Posterior vena cava (tissue), 2 donors: ENCODE measurements at regions not wholly inside any gene's neighbourhood (a gene's known extent, or its start where the extent isn't known, plus 50 kb on each side); places are given as distances from the start of the nearest gene placed in this dataset.
"Not testable (repeated sequence)": the region's sequence is repeated elsewhere in the genome, so short reads cannot be mapped to it uniquely, and the experiment has no call there.

Source experiments
- DNase-seq: peaks from one replicate; pipeline ENCODE4 v3.0.0-alpha.2; 2020; ENCODE audit warnings: low spot score
- intact Hi-C, 2 donors: fragments of 100-400 bp; cut with DNase I; formaldehyde crosslinking; loops; one replicate each; pipeline versions ENCODE4 v1.14.1 to v1.14.2; 2022 to 2023
- donor health status: DM: yes; HTN: yes; CAD: no.
- donor health status: DM: yes; HTN: yes; CAD: no.

DNA sequence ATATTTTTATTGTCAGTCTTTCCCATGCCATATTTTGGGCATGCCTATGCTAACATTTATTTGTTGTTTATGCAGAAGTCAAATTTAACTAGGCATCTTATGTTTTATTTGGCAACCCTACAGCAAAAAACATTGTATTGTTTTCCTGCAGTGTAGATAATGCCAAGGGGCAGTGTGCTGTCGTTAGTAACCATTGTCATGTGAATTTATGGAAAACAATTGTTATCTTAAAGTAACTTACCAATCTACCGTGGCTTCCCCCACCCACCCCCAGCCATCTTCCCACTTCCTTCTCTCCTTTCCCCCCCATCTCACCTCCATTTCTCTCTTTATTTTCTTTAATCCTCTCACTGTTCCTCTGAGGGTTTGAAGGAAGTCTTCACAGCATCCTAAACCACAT is 370.5 kb downstream of the ACTR3B start:
- intact Hi-C loops: no loop called here

DNA sequence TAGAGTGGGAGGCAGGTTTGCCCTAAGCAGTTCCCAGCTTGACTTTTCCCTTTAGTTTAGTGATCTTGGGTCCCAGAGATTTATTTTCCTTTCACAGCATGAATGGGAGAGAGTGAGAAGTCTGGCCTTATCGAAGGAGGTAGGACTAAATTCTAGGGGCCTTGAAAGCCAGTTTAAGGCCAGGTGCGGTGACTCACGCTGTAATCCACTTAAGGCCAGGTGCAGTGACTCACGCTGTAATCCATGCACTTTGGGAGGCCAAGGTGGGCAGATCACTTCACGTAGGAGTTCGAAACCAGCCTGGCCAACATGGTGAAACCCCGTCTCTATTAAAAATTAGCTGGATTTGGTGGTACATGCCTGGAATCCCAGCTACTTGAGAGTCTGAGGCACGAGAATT is 392.2 kb downstream of the ACTR3B start:
- DNase-seq: no peak
- intact Hi-C loops: no loop called here

More for the DNA sequence above, 370.5 kb downstream of the ACTR3B start:
- no peak for DNase-seq

DNA sequence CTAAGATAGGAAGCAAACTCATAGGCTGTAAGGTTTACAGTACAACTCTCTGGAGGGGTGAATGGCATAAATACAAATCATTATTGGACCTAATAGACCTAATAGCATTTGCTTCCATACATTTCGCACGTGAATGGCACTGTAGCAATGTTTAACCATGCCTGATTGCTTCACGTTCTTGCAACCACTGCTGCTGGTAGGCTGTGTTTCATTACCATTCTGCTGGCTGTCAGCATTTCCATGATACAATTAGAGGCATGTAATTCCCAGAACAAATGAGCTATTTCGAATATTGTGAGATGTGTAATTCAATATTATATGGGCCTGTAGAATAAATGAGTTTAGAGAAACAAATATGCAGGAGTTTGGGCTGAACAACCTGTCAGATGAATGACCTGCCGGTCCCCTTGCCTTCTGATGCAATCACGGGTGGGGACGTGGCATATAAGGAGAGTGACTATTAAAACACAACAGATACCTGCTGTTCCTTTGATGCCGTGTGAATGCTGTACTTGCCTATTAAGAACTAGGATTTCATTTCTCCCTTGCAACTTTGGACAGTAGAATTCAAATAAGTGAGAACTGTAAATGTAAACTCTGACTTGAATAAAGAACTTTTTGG is 393.4 kb downstream of the ACTR3B start:
- intact Hi-C loops: no loop called here
- no peak for DNase-seq

DNA sequence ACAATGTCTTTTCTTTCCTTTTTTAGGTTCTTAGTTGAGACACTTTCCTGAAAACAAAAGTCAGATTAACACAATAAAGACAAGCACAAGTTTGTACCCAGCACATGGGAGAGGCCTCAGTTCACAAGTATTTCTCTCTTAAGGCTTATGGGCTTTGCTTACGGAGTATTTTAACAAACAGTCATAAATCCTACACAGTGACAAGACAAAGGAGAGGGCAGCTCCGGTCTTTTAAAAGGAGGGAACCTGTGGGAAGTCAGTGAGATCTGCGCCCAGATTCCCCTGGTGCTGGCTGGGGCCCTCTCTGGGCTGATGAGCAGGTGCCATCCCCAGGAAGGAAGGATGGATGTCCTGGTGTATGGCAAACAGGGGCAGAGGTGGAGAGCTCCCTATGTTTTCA is 398.6 kb downstream of the ACTR3B start:
- no peak for DNase-seq
- intact Hi-C loops: no loop called here

DNA sequence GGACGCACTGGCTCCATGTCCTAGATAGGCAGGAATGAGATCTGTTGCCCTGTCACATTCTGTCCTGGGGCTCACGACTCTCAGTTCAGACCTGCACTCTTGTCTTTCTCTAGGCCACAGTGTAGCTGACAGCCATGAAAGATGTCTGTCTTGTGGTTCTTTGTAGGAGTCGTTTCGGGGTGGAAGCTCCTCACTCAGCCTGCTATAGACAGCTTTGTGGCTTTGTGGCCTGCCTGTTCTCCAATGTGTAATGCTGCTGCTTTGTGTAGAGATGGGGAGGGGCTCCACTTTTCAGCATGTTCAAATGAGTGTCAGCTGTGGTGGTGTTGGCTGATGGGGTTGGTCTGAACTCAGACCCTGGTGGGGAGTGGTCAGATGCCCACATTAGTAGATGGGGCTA is 410.7 kb downstream of the ACTR3B start:
- DNase-seq: no peak
- intact Hi-C loops: no loop called here

DNA sequence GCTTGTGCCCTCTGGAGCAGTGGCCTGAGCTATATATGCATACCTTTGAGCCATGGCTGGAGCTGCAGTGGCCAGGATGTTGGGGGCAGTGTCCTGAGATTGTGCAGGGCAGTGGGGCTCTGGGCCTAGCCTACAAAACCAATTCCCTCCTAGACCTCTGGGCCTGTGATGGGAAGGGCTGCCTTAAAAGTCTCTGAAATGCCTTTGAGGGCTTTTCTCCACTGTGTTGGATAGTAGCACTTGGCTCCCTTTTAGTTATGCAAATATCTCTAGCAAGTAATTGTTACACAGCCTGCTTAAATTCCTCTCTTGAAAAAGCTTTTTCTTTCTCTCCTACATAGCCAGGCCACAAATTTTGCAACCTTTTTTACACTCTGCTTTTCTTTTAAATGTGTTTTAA is 426.4 kb downstream of the ACTR3B start:
- intact Hi-C loops: no loop called here
- DNase-seq: no peak

DNA sequence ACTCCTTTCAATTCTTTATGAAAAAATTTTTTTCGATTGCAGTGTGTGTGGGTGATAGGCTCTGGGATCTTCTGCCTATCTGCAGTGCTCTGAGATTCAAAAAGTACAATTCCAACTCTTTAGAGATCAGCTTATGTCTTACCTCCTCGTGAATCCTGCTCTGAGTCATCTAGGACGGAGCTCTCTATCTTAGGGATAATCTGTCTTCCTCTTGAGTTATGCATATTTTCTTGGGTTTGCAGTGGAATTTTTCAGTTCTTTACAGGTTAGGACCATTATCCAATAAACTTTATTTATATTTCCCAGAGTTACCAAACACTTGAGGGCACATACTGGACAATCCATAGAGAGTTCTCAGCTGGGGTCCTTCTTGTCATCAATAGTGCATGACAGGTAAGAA is 428.6 kb downstream of the ACTR3B start:
- intact Hi-C loops: no loop called here
- DNase-seq: no peak

DNA sequence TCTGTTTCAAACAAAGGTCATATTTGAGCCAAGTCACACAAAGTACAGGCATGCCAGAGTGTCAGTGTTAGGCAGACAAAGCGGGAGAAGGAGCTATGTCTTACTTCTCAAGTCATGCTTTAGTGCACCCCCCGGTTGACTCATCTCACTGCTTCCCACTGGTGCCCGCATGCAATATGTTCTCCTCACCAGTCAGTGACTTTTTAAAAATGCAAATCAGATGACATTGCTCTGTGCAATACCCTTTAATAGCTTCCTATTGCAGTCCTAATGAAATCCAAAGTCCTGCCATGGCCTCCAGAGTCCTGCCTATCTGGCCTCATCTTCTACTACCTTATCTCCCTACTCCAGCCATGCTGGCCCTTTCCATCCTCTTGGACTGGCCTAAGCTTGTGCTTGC is 429.1 kb downstream of the ACTR3B start:
- intact Hi-C loops: no loop called here

DNA sequence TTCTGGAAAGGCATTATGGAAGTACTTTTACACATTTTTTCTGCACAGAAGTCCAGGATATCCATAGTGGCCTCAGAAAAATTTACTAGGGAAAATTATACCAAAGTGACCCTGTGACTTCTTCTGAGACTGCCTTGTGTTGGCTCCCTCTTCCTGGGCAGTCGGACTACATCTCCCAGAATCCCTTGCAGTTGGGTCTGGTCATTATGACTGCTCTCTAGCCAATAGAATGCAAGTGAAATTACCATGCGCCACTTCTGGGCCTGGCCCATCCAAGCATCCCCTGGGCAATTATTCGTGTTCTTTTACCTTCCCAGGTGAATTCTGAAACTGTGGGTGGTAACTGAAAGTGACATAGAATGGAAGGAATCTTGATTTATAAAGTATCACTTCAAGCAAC is 430.9 kb downstream of the ACTR3B start:
- no peak for DNase-seq
- intact Hi-C loops: no loop called here

More for the DNA sequence above, 429.1 kb downstream of the ACTR3B start:
- no peak for DNase-seq

DNA sequence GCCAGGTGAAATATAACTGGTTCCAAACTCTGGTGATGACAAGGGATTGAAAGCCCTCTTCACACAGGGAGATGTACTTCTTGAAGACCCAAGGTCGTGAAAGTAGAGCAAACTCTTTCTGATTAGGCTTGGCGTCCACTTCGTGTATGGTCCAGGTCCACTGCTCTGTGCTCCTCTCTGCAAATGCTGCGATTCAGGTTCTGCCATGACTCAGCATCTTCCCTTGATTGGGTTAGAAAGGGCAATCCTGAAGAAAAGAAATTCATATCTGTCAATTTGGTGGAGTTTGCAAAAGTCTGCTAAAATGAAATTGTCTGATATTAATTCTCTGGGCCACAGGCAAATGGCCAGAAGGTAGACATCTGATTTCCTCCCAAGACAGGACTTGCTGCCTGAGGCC is 431.4 kb downstream of the ACTR3B start:
- intact Hi-C loops: no loop called here
- no peak for DNase-seq

DNA sequence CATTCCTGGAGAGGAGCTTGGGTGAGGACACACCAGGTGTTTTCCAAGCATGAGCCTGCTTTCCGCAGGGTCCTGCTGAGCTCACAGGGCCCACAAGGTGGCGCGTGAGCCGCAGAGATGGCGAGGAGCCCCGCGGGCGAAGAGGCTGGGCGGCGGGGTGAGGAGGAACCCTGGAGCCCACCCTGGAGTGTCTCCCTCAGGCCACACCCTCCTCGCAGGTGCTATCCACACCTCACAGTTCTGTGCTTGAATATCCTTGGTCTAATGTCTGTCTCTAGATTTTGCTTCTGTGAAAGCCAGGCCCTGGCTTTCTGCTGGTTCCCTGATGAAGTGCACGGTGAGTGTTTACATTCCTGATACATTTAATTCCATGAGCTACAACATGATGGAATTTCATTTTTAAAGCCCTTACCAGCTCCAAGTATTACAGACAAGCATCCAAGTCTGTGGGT is 433.6 kb downstream of the ACTR3B start:
- DNase-seq: no peak
- intact Hi-C loops: no loop called here

DNA sequence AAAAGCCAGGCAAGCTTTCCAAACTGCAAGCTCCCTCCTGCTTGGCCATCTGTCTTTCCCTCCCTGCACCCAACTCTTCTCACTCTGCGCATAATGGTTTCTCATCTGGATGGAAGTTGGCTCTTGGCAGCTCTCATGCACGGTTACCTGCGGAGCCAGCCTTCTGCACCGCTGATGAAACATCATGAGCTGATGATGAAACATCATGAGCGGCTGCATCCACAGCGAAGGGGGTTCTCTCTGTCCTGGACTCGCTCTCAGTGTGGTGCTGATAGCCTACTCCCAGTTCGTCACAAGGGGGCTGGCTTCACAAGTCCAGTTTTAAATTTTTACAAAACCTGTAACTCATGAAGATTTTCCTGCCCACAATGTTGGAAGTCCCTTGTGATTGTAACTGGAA is 457.5 kb downstream of the ACTR3B start:
- DNase-seq: no peak
- intact Hi-C loops: no loop called here

DNA sequence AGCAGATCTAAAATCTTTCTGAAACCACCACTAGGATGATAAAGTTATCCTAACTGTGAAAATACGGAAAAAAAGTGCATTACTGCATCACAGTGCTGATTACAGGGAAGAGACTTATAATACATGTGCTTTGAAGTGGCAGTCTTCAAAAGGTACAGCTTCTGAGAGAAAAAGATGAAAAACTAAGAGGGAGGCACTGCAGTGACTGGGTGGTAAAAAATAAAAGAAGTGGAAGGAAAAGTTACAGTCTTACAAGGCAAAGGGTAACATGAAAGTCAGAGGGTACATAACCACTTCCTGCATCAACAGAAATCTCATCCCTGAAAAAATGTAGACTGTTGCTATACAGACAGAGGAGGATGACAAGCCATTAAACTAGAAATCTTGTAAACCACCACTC is 465.3 kb downstream of the ACTR3B start:
- intact Hi-C loops: no loop called here
- DNase-seq: no peak

DNA sequence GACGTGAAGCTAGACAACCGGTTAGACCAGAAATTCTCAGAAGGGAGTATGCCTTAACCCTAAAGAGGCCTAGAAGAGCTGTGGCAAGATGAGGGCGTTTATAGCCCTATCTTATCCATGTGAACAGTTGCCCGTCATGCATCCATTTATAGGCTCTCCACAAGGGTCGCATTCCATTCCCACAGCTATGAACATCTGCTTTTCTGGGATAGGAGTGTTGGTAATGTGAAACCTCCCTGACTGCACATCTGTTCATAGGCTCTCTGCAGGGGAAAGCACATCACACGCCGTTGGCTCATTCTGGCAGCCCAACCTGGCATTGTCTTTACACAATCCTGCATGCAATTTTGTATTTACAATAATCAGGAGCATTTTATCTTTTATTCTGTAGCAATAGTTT is 485.6 kb downstream of the ACTR3B start:
- intact Hi-C loops, DNase-seq: not testable (repeated sequence)

DNA sequence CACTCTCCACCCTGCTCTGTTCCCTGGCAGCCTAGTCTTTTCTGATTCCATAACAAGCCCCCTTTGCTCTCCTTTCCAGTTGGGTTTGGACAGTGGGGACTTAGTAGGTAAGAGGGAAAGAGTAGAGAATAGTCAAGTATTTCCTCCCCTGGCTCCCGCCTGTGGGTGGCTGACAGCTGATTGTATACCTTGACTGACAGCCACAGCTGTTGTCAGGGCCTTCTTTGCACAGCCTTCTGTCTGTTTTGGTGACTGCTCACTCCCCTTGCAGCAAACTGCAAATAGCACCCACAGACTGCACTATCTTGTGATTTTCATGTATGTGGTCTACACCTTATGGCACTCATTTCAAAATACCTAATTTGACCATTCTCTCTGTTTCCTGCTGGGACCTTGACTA is 486.3 kb downstream of the ACTR3B start:
- intact Hi-C loops: no loop called here
- no peak for DNase-seq

DNA sequence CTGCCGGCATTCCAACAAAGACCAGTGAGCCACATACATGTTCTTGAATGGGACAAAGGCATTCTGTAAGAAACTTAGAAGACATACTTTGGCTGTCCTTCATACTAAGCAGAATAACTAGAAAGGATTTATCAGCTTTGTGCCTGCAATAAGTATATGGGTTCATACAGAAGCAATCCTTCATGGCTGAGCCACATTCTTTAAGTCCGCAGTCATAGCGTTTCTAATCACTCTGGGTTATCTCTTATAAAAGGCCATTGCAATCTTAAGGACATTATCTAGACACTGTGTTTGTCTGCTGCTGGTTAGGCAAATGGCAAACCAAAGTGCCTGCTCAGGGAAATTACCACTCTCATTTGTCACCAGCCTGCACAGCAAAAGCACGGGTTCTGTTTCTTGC is 488.4 kb downstream of the ACTR3B start:
- intact Hi-C loops: no loop called here
- no peak for DNase-seq

DNA sequence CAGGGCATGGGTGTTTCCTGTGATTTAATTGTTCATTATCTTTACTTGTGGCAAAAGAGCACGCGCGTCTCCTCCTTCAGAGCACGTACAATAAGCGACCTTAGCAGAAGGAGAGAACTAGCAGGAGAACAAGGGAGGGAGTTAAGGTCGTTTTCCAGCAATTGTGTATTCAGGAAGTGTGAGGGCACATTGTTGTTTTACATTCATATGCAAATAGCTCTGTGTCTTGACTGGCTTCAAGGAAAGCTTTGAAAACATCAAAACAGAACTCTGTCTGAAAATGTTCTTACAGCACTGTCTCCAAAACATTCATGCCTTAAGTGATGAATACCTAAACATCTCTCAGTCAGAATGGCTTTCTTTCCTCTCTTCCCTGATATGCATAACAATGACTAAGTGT is 499.1 kb downstream of the ACTR3B start:
- intact Hi-C loops: no loop called here
- no peak for DNase-seq

DNA sequence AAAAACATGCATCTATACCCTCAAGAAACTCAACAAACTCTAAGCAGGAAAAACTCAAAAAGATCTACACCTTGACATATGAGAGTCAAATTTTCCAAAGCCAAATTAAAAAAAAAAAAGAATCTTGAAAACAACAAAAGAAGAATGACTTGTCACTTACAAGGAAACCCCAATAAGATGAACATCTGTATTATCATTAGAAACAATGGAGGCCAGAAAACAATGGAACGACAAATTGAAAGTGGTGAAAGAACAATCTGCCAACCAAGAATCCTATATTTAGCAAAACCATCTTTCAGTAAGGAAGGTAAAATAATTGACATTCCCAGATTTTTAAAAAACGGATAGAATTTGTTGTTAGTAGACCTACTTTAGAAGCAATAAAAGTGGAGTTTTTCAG is 516.8 kb downstream of the ACTR3B start:
- DNase-seq: no peak
- intact Hi-C loops: no loop called here

DNA sequence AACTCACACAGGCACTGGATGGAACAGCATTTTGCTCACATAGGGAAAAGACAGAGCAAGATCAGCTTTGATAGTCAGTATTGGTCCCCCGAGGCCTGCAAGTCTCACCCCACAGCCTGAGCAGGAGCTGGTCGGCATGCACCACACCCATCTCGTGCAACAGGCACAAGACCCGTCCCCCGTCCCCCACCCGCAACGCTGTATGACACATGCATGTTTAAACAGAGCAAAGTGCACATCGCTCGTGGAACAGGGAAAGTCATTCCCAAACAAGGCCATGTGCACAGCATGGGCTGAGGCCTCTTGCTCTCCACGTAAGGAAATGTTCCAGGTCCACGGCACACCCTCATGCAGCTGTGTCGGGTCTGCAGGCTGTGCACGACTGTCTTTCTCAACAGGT is 527.2 kb downstream of the ACTR3B start:
- intact Hi-C loops: loop anchor here in 1 of 2 donors (5.0 kb wide), 1 partner anchor 1936 kb away; no protein-coding TSS in a partner anchor
- DNase-seq: no peak

DNA sequence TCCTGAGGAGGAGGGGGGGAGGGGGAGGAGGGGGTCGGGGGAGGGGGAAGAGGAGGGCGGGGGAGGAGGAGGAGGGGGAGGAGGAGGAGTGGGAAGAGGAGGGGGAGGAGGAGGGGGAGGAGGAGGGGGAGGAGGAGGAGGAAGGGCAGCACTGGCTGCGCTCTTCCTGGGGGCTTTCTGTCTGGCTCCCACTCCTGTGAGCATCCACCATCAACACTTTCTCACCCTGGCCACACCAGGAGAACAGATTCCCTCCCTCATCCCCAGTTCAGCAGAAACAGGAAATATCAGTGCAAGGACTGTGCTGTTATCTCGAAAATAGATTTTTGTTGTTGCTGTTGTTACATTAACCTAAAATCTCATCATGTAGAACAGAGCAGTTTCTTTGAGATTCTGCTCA is 530.5 kb downstream of the ACTR3B start:
- DNase-seq: no peak
- intact Hi-C loops: no loop called here

DNA sequence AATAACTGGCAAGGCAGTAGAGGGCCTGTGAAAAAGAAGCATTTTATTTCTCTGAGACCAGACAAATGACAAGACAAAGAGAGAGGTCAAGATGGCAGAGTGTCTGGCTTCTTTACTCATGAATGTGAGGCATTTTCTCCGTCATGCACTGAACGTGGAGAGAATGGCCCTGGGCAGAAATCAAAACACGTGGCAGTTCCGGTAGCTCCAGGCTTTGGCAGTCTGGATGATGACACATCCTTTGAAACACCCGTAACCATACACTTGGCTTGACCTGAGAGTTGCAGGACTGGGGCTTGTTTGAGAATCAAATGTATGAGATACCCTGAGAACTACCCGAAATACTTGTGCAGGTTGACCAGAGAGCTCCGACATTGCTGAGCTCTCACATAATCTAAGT is 537.6 kb downstream of the ACTR3B start:
- intact Hi-C loops: no loop called here
- DNase-seq: no peak

DNA sequence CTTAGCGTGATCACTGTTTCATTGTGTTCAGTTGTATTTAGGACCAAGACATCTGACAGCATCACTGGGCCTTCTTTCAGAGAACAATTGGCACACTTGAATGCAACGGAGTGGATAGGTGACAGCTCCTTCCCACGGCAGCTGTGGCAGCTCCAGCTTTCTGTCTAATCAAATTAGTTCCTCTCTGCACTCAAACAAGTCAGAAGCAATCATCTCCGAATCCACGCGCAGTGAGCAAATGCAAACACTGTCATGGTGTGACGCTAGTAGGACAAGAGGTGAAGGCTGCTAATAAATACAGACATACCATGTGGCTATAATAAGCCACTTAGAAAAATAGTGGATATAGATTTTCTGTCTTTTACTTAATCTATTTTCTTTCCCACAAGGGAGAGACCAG is 542.4 kb downstream of the ACTR3B start:
- no peak for DNase-seq
- intact Hi-C loops: no loop called here
